ENCODE measurements at regions not wholly inside any gene's neighbourhood (a gene's known extent, or its start where the extent isn't known, plus 50 kb on each side); places are given as distances from the start of the nearest gene placed in this dataset.
"Not testable (repeated sequence)": the region's sequence is repeated elsewhere in the genome, so short reads cannot be mapped to it uniquely, and the experiment has no call there.

- no peak for DNase-seq (ENCODE audit: low spot score)
Observed at GRCh38 chr14:40252817-40253447, 820.7 kb upstream of the FBXO33 start.

DNA sequence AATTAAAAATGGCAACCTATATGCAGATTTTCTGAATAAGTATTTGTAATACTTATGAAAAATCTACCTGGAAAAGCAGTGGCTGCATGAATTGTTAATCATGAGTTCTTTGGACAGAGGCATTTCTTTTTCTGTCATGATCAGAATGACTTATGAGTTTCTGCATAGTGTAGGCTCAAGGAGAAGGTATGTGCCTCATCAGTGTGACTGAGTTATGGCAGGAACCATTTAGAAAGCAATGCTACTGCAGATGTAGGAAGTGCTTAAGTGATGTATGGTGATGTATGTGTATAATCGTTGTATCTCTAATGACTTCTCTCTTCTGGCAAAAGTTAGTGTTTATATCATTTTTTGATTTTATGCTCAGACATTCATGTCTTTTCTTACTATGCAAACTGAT is 816.4 kb upstream of the FBXO33 start:
- no peak for DNase-seq (ENCODE audit: low spot score)

DNA sequence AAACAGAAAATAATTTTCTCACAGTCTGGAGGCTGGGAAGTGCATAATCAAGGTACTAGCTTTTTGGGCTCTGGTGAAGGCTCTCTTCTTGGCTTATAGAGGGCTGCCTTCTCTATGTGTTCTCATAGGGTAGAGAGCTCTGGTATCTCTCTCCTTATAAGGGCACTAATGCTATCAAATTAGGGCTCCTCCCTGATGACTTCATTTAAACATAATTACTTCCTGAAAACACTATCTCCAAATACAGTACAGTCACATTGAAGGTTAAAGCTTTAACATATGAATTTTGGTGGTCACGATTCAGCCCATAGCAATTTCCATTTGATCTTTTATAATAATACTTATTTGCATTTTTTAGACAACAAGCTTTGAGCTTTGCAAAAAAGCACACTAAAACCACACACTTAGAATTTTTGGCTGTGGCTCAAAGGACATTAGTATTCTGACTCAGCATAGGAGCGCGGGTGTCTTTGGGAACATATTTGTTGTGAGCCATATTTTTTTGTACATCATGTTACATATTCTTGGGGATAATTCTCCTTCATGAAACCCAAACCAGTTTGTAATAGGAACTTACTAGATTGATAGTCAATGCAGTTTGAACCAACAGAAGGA is 808.1 kb upstream of the FBXO33 start:
- DNase-seq (ENCODE audit: low spot score) = no peak

DNA sequence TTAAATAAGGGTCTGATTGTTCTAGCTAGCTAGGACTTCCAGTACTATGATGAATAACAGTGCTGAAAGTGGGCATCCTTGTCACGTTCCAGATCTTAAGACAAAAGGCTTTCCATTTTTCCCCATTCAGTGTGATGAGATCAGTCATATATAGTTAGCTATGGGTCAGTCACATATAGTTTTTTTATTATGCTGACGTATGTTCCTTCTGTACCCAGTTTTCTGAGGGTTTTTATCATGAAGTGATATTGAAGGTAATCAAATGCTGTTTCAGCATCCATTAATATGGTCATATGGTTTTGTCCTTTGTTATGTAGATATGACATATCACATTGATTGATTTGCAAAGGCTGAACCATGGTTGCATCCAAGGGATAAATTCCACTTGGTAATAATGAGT is 800.1 kb upstream of the FBXO33 start:
- DNase-seq (ENCODE audit: low spot score) = no peak

DNA sequence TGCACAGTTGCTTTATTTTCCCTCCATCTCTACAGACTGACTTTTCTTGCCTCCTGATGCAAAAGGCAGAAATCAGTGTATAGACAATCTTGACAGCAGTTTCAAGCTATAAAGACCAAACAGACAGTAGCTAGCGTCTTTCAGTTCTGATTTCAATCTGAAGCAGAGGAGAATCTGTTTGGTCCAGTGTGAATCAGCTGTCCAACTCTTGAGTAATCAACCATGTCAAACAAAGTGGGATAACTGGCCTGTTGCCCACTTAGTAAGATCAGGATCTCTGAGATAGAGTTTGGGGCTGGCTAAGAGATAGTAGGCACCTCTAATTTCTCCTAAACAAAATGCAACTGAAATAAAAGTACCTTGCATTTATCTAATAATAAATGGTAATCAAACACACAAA is 797.4 kb upstream of the FBXO33 start:
- no peak for DNase-seq (ENCODE audit: low spot score)

GRCh38 chr14:40222996-40223395 is 790.8 kb upstream of the FBXO33 start:
- DNase-seq (ENCODE audit: low spot score) = no peak

GRCh38 chr14:40221428-40221827 is 789.2 kb upstream of the FBXO33 start:
- no peak for DNase-seq (ENCODE audit: low spot score)

GRCh38 chr14:40219032-40219431 is 786.8 kb upstream of the FBXO33 start:
- no peak for DNase-seq (ENCODE audit: low spot score)

DNA sequence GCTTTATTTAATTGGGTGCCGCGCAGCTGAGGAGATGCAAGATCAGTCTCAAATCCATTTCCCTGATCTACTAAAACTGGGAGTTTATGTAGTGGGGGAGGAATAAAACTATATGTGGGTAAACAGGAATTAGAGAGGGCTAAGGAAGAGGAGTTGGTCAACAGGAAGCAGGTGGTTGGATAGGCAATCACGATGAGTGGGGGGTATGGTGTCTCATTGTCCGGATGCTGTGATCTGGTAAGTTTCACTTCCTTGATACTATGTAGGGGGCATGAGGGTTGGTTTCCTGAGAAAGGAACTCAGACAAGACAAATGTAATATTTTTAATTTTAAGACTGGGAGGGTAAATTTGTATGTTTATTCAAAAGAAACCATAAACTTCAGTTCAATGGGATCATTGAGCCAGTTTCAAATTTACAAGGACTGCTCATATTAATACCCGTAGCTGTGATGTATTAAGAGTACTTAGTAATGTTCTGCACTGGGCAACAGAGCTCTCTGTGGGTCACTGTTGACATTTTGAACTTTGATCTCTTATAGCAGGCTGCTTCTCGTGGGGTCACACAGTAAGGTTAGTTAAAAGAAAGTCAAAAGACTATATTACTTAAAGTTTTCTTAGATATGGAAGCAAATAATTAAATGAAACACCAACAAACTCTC is 786.2 kb upstream of the FBXO33 start:
- no peak for DNase-seq (ENCODE audit: low spot score)

DNA sequence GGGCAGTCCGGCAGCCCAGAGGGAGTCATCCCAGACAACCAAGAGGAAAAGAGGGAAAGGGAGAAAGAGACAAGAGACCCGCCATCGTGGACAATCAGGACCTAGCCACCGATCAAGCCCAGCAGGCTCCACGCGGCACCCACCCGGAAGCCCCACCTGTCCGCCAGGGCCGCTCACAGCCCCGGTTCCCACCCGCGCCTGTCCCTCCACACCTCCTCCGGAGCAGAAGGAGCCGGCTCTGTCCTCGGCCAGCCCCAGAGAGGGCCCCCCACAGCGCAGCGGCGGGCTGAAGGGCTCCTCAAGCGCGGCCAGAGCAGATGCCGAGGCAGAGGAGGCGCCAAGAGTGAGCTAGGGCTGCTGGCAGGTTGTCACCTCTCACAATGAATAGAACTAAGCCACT is 784.7 kb upstream of the FBXO33 start:
- no peak for DNase-seq (ENCODE audit: low spot score)

DNA sequence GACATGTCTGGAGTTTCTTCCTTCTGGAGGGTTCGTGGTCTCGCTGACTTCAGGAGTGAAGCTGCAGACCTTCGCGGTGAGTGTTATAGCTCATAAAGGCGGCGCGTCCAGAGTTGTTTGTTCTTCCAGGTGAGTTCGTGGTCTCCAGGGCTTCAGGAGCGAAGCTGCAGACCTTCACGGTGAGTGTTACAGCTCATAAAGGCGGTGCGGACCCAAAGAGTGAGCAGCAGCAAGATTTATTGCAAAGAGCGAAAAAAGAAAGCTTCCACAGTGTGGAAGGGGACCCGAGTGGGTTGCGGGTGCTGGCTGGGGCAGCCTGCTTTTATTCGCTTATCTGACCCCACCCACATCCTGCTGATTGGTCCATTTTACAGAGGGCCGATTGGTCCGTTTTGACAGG is 784.2 kb upstream of the FBXO33 start:
- DNase-seq (ENCODE audit: low spot score) = not testable (repeated sequence)

- no peak for DNase-seq (ENCODE audit: low spot score)
Observed at GRCh38 chr14:40213701-40214100, 781.5 kb upstream of the FBXO33 start.

- no peak for DNase-seq (ENCODE audit: low spot score)
Observed at GRCh38 chr14:40204441-40205175, 772.4 kb upstream of the FBXO33 start.

DNA sequence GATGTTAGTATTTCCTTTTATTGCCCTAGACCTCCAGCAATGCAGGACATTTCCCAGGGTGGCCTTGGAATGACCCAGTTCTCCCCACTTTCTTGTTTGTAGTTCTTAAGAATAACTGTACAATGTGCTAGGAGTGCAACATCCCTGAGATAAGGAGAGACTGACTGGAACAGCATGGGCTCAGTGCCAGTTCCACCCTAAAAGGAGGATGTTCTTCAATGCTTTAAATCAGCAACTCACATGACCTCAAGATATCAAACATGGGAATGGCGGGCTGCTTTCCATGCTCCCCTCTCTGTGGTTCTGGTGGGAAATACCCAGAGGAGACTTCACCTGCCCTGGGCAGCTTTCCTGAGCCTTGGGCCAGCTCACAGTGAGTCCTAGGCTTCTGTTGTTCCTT is 766.9 kb upstream of the FBXO33 start:
- DNase-seq (ENCODE audit: low spot score) = no peak

GRCh38 chr14:40197344-40197743 is 765.1 kb upstream of the FBXO33 start:
- no peak for DNase-seq (ENCODE audit: low spot score)

- no peak for DNase-seq (ENCODE audit: low spot score)
Observed at GRCh38 chr14:40188006-40188405, 755.8 kb upstream of the FBXO33 start.

GRCh38 chr14:40164083-40164482 is 731.9 kb upstream of the FBXO33 start:
- no peak for DNase-seq (ENCODE audit: low spot score)

DNA sequence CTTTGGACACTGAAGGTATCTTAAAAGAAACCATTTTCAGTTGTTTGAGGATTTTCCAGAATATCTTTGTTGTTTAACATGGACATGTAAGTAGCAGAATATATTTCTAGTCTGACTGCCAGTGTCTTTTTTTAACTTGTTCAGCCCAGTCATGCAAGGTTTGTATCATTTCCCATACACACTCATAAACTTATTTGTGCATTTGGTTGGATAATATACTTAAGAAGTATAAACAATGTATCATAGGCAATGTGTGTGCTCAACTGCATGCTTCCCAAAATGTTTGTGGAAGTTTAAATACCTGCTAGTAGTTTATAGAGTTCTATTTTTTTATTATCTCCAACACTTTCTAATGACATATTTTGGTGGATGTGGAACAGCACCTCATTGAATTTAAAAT is 707.4 kb upstream of the FBXO33 start:
- DNase-seq (ENCODE audit: low spot score) = no peak

- no peak for DNase-seq (ENCODE audit: low spot score)
Observed at GRCh38 chr14:40133463-40133862, 701.2 kb upstream of the FBXO33 start.

GRCh38 chr14:40129159-40129558 is 696.9 kb upstream of the FBXO33 start:
- no peak for DNase-seq (ENCODE audit: low spot score)

DNA sequence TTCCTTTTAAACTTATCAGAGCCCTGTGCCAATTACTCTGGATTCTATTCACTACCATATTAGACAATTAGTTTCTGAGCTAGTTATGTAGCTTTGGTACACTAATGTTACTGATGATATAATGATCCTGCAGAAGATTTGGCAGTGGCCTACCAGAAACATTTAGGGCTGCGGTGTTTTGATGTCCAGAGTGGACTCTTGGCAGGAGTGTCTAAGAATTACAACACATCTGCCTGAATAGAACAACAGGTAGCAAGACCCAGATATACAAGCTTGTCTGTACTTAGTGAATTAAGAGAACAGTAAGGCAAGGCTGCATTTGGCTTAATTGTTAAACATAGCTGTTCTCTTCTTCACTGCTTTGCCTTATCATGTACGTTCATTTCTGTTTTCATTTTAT is 691.6 kb upstream of the FBXO33 start:
- DNase-seq (ENCODE audit: low spot score) = no peak

- DNase-seq (ENCODE audit: low spot score) = no peak
Observed at GRCh38 chr14:40122968-40123648, 690.9 kb upstream of the FBXO33 start.
